CD4-positive, CD25-positive, alpha-beta regulatory T cell (primary cell): ENCODE measurements at regions not wholly inside any gene's neighbourhood (a gene's known extent, or its start where the extent isn't known, plus 50 kb on each side); places are given as distances from the start of the nearest gene placed in this dataset.

Experiments used
- ATAC-seq, 2 donors: fragments of 150-1000 bp; cut with Tn5 transposase; one replicate each; pipeline ENCODE4 v1.10.0; 2021; ENCODE audit warnings: low read depth in 2 of 2, moderate number of reproducible peaks in 2 of 2, moderate library complexity in 1 of 2
- DNase-seq, 3 donors: peaks; one replicate each; pipeline versions ENCODE4 v3.0.0 to v3.0.0-alpha.2; 2012 to 2022; ENCODE audit warnings: mixed read lengths in 1 of 3
- H3K27ac ChIP-seq: one replicate; pipeline ENCODE4 v1.7.0; 2013; ENCODE audit warnings: mild to moderate bottlenecking, low read length; ENCODE audit not compliant: insufficient read depth, poor library complexity, severe bottlenecking
- H3K27me3 ChIP-seq: one replicate; pipeline ENCODE4 v1.7.0; 2013; ENCODE audit warnings: low read length; ENCODE audit not compliant: control insufficient read depth, insufficient read depth
- H3K36me3 ChIP-seq: one replicate; pipeline ENCODE4 v1.7.0; 2013; ENCODE audit warnings: mild to moderate bottlenecking, low read length, moderate library complexity; ENCODE audit not compliant: control insufficient read depth, insufficient read depth
- H3K4me1 ChIP-seq: 2 replicates; pipeline ENCODE4 v1.7.0; 2013; ENCODE audit warnings: mild to moderate bottlenecking, low read length; ENCODE audit not compliant: insufficient read depth, control insufficient read depth, poor library complexity, severe bottlenecking
- H3K4me3 ChIP-seq: one replicate; pipeline ENCODE4 v1.7.0; 2013; ENCODE audit warnings: low read depth, mild to moderate bottlenecking, low read length, moderate library complexity
- H3K9me3 ChIP-seq, 2 experiments: 1 replicate in 1 of 2; 2 replicates in 1 of 2; pipeline ENCODE4 v1.7.0; 2013; ENCODE audit warnings: low read length in 2 of 2, mild to moderate bottlenecking in 1 of 2, moderate library complexity in 1 of 2; ENCODE audit not compliant: control insufficient read depth in 2 of 2
- H3K27ac Mint-ChIP-seq, 3 donors: one replicate each; pipeline ENCODE4 v1.8.0; 2020 to 2022; ENCODE audit warnings: mild to moderate bottlenecking in 3 of 3, mixed read lengths in 3 of 3, moderate library complexity in 2 of 3
- H3K27me3 Mint-ChIP-seq: one replicate; pipeline ENCODE4 v1.8.0; 2022; ENCODE audit warnings: mild to moderate bottlenecking, mixed read lengths
- H3K36me3 Mint-ChIP-seq: one replicate; pipeline ENCODE4 v1.8.0; 2020; ENCODE audit warnings: mixed read lengths
- H3K4me1 Mint-ChIP-seq, 4 donors: one replicate each; pipeline ENCODE4 v1.8.0; 2020 to 2022; ENCODE audit warnings: mixed read lengths in 4 of 4, mild to moderate bottlenecking in 1 of 4
- H3K4me3 Mint-ChIP-seq, 4 donors: one replicate each; pipeline ENCODE4 v1.8.0; 2020 to 2022; ENCODE audit warnings: mild to moderate bottlenecking in 4 of 4, mixed read lengths in 4 of 4, moderate library complexity in 3 of 4
- H3K9me3 Mint-ChIP-seq, 7 donors: one replicate each; pipeline ENCODE4 v1.8.0; 2020 to 2022; ENCODE audit warnings: mixed read lengths in 7 of 7, mild to moderate bottlenecking in 3 of 7, moderate library complexity in 2 of 7

- H3K27ac ChIP-seq = no peak overlapping the region
- Mint-ChIP-seq H3K27ac (no peak overlapping the region), H3K4me3 (no peak overlapping the region), H3K27me3 (no peaks in the 10 kb centered on the region), H3K4me1 (no peaks in the 10 kb centered on the region), H3K9me3 (peaks cover 2 to 42% (median 4%) of the 10 kb centered on the region in 7 donors), H3K36me3 (no peaks in the 10 kb centered on the region)
- no peaks in the 10 kb centered on the region for H3K4me1 ChIP-seq
- peaks cover 0 to 3% of the 10 kb centered on the region in 2 experiments for H3K9me3 ChIP-seq
- no peaks in the 10 kb centered on the region for H3K36me3 ChIP-seq
- DNase-seq (no peak), ATAC-seq (no peak)
- no peaks in the 10 kb centered on the region for H3K27me3 ChIP-seq
- H3K4me3 ChIP-seq = no peak overlapping the region
Observed at GRCh38 chr4:62644372-62644771, 1444.2 kb downstream of the ADGRL3 start.

DNA sequence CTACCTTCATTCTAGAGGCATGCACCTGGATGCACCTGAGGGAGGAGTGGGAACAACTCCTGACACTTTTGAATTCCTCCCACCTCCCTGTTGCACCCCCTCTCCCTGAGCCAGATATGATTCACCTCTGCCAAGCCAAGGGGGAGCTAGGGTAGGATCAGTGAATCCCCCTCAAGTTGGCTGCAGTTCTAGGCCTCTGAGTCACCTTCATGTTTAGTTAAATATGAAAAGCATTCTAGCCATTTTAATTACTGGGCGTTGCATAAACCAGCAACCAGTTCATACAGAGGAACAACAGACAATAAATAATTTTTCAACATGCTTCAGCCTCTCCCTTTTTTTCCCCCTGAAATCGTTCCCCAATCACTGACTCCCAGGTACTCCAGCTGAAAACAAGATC, 1440.2 kb downstream of the ADGRL3 start:
- Mint-ChIP-seq H3K9me3 (peaks cover 0 to 22% (median 4%) of the 10 kb centered on the region in 7 donors), H3K4me1 (no peaks in the 10 kb centered on the region)

GRCh38 chr4:62627671-62628070, 1427.5 kb downstream of the ADGRL3 start:
- no peaks in the 10 kb centered on the region for H3K27me3 Mint-ChIP-seq
- Histone ChIP-seq H3K9me3 (peaks cover 0 to 14% of the 10 kb centered on the region in 2 experiments), H3K4me1 (no peaks in the 10 kb centered on the region), H3K36me3 (no peaks in the 10 kb centered on the region), H3K27ac (no peak overlapping the region), H3K27me3 (no peaks in the 10 kb centered on the region), H3K4me3 (no peak overlapping the region)
- H3K4me1 Mint-ChIP-seq = no peaks in the 10 kb centered on the region
- H3K27ac Mint-ChIP-seq = no peak overlapping the region
- H3K36me3 Mint-ChIP-seq = no peaks in the 10 kb centered on the region
- peaks cover 2 to 19% (median 4%) of the 10 kb centered on the region in 7 donors for H3K9me3 Mint-ChIP-seq
- ATAC-seq (no peak), DNase-seq (no peak)
- H3K4me3 Mint-ChIP-seq = no peak overlapping the region

More for the DNA sequence above, 1440.2 kb downstream of the ADGRL3 start:
- H3K27me3 ChIP-seq = no peaks in the 10 kb centered on the region
- Mint-ChIP-seq H3K27me3 (no peaks in the 10 kb centered on the region), H3K4me3 (no peak overlapping the region), H3K36me3 (no peaks in the 10 kb centered on the region), H3K27ac (no peak overlapping the region)
- H3K4me3 ChIP-seq = no peak overlapping the region
- H3K4me1 ChIP-seq = no peaks in the 10 kb centered on the region
- no peak overlapping the region for H3K27ac ChIP-seq
- no peaks in the 10 kb centered on the region for H3K9me3 ChIP-seq
- no peak for ATAC-seq
- no peak for DNase-seq
- no peaks in the 10 kb centered on the region for H3K36me3 ChIP-seq

DNA sequence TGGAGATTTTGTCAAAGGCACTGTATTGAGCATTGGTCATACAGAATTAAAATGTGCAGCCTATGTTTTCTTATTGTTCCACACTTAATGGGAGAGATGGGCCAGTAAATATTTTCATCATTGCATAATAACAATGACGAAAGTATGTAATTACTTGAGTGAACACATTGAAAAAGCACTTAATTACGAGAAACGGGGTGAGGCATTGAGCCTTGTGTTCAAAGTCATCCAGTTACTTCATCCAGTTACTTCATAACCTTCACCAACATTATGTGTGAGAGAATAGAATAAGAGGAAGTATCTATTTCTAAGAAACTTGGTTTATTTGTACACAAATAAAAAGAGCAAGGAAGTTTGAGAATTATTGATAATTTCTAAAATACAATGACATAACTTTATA, 1427.0 kb downstream of the ADGRL3 start:
- Histone ChIP-seq H3K9me3 (peaks cover 0 to 14% of the 10 kb centered on the region in 2 experiments), H3K27me3 (no peaks in the 10 kb centered on the region), H3K4me1 (no peaks in the 10 kb centered on the region), H3K27ac (no peak overlapping the region), H3K4me3 (no peak overlapping the region), H3K36me3 (no peaks in the 10 kb centered on the region)
- H3K9me3 Mint-ChIP-seq = peaks cover 2 to 16% (median 4%) of the 10 kb centered on the region in 7 donors
- ATAC-seq (no peak), DNase-seq (no peak)
- no peaks in the 10 kb centered on the region for H3K27me3 Mint-ChIP-seq
- H3K27ac Mint-ChIP-seq = no peak overlapping the region
- H3K36me3 Mint-ChIP-seq = no peaks in the 10 kb centered on the region
- H3K4me1 Mint-ChIP-seq = no peaks in the 10 kb centered on the region
- H3K4me3 Mint-ChIP-seq = no peak overlapping the region

GRCh38 chr4:62622089-62622488, 1422.0 kb downstream of the ADGRL3 start:
- DNase-seq (no peak), ATAC-seq (no peak)
- no peaks in the 10 kb centered on the region for H3K4me1 Mint-ChIP-seq
- no peaks in the 10 kb centered on the region for H3K36me3 Mint-ChIP-seq
- Histone ChIP-seq H3K27ac (no peak overlapping the region), H3K9me3 (peaks cover 3 to 4% of the 10 kb centered on the region in 2 experiments), H3K36me3 (no peaks in the 10 kb centered on the region), H3K4me3 (no peak overlapping the region), H3K27me3 (no peaks in the 10 kb centered on the region), H3K4me1 (no peaks in the 10 kb centered on the region)
- no peaks in the 10 kb centered on the region for H3K27me3 Mint-ChIP-seq
- H3K4me3 Mint-ChIP-seq = no peak overlapping the region
- no peak overlapping the region for H3K27ac Mint-ChIP-seq
- peaks cover 2 to 21% (median 6%) of the 10 kb centered on the region in 7 donors for H3K9me3 Mint-ChIP-seq

- H3K4me1 ChIP-seq = no peaks in the 10 kb centered on the region
- no peaks in the 10 kb centered on the region for H3K36me3 ChIP-seq
- no peaks in the 10 kb centered on the region for H3K36me3 Mint-ChIP-seq
- H3K27ac Mint-ChIP-seq = no peak overlapping the region
- no peak overlapping the region for H3K4me3 Mint-ChIP-seq
- H3K9me3 ChIP-seq = peaks cover 3 to 4% of the 10 kb centered on the region in 2 experiments
- DNase-seq (no peak), ATAC-seq (no peak)
- no peaks in the 10 kb centered on the region for H3K4me1 Mint-ChIP-seq
- no peaks in the 10 kb centered on the region for H3K27me3 ChIP-seq
- peaks cover 1 to 23% (median 8%) of the 10 kb centered on the region in 7 donors for H3K9me3 Mint-ChIP-seq
- no peak overlapping the region for H3K4me3 ChIP-seq
- no peaks in the 10 kb centered on the region for H3K27me3 Mint-ChIP-seq
- H3K27ac ChIP-seq = no peak overlapping the region
Observed at GRCh38 chr4:62619971-62620370, 1419.8 kb downstream of the ADGRL3 start.

- peaks cover 2 to 24% (median 6%) of the 10 kb centered on the region in 7 donors for H3K9me3 Mint-ChIP-seq
- H3K27ac Mint-ChIP-seq = no peak overlapping the region
- H3K4me1 Mint-ChIP-seq = no peaks in the 10 kb centered on the region
- H3K4me3 ChIP-seq = no peak overlapping the region
- ATAC-seq (no peak), DNase-seq (no peak)
- H3K27ac ChIP-seq = no peak overlapping the region
- H3K4me3 Mint-ChIP-seq = no peak overlapping the region
- no peaks in the 10 kb centered on the region for H3K27me3 Mint-ChIP-seq
- no peaks in the 10 kb centered on the region for H3K36me3 ChIP-seq
- peaks cover 0 to 4% of the 10 kb centered on the region in 2 experiments for H3K9me3 ChIP-seq
- H3K36me3 Mint-ChIP-seq = no peaks in the 10 kb centered on the region
- H3K27me3 ChIP-seq = no peaks in the 10 kb centered on the region
- no peaks in the 10 kb centered on the region for H3K4me1 ChIP-seq
Observed at GRCh38 chr4:62618042-62618441, 1417.9 kb downstream of the ADGRL3 start.

DNA sequence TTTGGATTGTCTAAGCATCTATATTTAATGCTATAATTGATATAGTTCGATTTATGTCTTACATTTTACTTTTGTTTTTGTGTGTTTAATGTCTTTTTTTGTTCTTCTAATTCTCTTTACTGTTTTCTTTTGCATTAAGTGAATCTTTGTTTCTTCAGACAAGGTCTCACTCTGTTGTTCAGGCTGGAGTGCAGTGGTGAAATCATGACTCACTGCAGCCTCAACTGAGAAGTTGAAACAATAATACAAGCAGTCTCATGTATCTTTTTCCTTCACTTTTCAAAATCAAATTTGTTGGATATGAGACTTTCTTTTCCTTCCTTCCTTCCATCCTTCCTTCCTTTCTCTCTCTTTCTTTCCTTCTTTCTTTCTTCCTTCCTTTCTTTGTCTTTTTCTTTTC, 1401.6 kb downstream of the ADGRL3 start:
- no peaks in the 10 kb centered on the region for H3K27me3 ChIP-seq
- no peaks in the 10 kb centered on the region for H3K4me1 ChIP-seq
- no peaks in the 10 kb centered on the region for H3K36me3 ChIP-seq
- H3K27ac Mint-ChIP-seq = no peak overlapping the region
- no peak overlapping the region for H3K4me3 ChIP-seq
- no peak overlapping the region for H3K27ac ChIP-seq
- no peak for DNase-seq
- peaks cover 0 to 10% (median 0%) of the 10 kb centered on the region in 7 donors for H3K9me3 Mint-ChIP-seq
- ATAC-seq = no peak
- no peaks in the 10 kb centered on the region for H3K4me1 Mint-ChIP-seq
- H3K9me3 ChIP-seq = no peaks in the 10 kb centered on the region
- no peak overlapping the region for H3K4me3 Mint-ChIP-seq
- H3K36me3 Mint-ChIP-seq = no peaks in the 10 kb centered on the region
- no peaks in the 10 kb centered on the region for H3K27me3 Mint-ChIP-seq
